GM18858 (cell line): ENCODE measurements at regions not wholly inside any gene's neighbourhood (a gene's known extent, or its start where the extent isn't known, plus 50 kb on each side); places are given as distances from the start of the nearest gene placed in this dataset.

Experiments used
- ATAC-seq: cut with Tn5 transposase; IDR thresholded peaks from one replicate; pipeline ENCODE4 v1.9.1; 2021; ENCODE audit not compliant: unreplicated experiment

GRCh38 chr11:112795911-112796649, 165.1 kb upstream of the NCAM1 start:
- no peak for ATAC-seq

- ATAC-seq = no peak
Observed at GRCh38 chr11:112797092-112797491, 164.1 kb upstream of the NCAM1 start.

DNA sequence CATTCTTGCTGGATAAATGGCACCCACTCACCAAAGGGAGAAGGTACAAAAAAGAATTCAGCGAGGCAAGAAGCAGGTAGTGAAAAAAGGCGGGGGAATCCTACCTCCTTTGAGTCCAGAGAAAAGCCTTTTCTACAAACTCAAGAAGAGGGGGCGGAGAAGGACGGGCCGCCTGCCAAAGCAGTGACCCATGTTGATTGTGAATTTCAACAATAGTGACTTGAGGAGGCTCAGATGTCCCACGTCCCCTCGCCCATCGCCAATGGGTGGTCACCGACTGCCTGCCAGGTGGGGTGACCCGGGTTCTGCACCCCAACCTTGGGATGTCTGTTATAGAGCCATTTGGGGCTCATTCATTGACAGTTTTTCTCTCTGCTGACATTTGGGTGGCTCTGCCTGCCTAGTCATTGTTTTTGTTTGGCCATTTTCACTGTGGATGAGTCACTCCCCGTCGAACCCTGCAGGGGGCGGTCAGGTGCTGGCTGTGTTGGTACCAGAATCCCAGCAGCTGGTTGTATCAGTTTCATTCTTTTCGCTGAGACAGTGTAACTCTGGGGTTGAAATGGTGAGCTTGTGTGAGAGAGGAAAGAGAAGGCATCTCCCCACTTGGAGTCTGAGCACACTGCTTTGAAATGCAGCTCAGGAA, 163.4 kb upstream of the NCAM1 start:
- no peak for ATAC-seq

GRCh38 chr11:112801025-112801816, 160.0 kb upstream of the NCAM1 start:
- no peak for ATAC-seq

GRCh38 chr11:112801817-112802088, 159.5 kb upstream of the NCAM1 start:
- ATAC-seq = no peak

- ATAC-seq = no peak
Observed at GRCh38 chr11:112805658-112806057, 155.6 kb upstream of the NCAM1 start.

GRCh38 chr11:112806256-112806655, 155.0 kb upstream of the NCAM1 start:
- ATAC-seq = no peak

DNA sequence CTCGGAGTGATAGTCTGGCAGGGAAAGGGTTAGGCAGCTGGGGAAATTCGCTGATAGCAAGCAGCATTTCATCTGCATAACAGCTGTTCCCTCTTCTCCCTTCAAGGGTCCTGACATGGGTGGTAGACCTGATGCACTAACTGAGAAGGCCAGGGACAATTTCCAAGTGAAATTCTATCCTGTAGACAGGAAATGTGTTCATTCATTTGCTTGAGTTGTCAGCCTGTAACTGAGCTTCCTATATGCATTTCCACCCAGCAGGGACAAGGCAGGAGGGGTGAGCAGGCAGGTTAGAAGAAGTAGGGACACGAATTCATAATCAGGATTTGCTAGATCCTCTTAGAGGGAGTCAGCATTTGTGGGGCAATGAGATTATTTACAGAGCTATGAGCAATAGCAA, 154.3 kb upstream of the NCAM1 start:
- ATAC-seq = no peak

GRCh38 chr11:112809429-112809828, 151.8 kb upstream of the NCAM1 start:
- ATAC-seq = no peak

DNA sequence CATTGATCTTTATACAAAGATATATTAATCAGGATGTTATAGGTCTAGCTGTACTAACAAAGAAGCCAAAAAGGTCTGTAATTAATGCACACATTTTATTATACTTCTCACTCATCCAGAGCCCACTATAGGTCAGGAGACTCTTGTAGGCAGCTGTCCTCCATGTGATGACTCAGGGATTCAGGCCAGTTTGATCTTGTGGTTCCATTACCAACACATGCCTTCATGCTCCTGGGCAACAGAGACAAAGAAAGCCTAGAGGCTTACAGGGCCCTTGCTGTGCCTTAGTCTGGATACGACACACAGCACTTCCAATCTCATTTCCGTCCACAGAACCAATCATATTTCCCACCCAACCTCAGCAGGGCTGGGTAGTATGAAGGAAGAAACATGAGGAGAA, 150.3 kb upstream of the NCAM1 start:
- no peak for ATAC-seq

GRCh38 chr11:112811783-112812182, 149.4 kb upstream of the NCAM1 start:
- no peak for ATAC-seq

DNA sequence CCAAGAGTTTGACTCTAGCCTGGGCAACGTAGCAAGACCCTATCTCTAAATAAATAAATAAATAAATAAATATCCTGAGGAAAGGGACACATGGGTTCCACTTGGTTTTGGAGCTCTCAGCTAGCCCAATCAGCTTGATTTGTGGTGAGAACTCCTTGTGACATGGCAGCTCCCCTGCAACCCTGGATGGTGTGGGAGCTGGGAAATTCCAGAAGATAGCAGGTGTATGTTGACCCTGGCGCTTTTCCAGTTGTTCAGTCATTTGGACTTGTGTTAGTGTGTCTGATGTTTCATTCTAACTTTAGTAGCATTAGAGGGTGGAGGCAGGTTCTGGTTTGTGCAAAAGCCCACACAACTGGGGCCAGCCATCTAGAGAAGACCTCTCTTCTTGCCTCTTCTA, 148.5 kb upstream of the NCAM1 start:
- no peak for ATAC-seq

DNA sequence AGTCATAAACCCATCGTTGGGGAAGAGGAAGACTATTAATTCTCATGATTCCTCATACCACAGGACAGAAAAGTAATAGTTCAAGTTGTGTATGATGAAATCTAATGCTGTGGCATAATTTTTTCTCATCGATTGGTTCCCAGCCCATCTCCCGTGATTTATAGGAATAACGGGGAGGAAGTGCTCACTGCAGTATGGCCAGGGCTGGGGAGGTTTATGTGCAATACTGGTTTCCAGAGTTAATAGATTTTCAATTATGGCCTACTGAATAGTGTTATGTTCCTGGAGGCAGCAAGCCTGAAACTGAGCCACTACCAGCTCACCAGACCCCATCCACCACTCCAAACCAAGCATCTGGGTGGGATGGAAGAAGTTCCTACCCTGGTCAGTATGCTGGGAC, 147.1 kb upstream of the NCAM1 start:
- ATAC-seq = no peak

DNA sequence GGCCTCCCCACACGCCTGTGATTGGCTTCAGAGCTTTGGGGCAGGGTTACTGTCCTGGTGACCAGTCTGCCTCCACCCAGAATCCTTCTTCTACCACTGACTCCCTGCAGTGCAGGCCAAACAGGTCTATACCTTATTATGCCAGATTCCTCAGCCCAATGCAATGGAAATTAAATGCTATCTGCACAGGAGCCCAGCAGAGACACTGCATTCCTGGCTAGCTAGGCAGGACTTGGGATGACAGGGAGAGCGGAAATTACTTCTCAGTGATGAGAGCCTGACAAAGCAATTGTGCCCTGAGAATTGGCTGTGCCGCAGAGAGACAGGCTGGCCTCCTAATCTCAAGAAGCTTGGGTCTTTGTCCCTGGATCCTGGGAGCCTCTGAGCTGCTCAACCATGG, 143.8 kb upstream of the NCAM1 start:
- no peak for ATAC-seq

DNA sequence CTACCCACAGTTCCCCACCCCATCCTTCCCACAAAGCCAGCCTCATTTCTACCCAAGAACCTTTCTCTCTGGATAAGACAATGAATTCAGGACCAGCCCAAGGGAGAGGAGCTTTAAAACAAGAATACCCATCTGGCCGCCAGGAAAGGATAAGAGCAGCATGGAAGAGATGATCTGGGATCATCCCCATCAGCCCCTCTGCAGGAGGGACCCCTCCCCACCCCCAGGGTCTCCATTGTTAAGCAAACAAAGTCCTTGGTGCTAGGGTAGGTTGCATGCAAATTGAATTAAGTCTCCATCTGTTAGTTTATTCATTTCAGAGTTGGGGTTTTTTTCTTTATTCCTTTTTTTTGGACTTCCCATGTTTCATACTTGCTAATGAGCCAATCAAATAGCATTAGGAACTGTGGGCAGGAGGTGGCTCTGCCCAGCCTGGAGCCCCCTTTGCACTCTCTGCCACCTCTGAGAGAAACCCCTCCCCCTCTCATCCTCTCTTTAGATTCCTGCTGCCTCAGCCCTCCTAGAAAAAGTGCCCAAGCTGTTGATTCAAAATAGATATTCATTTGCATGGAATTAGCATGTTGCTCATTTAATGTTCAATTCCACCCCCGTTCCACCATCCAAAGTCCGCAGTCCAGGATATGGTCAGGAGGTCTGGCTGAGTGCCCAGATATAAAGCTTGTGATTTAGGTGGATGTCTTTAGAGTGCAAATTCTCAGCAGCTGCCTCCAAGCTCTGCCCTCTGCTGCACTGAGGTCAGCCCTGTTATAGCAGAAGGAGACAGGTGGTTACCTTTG, 138.5 kb upstream of the NCAM1 start:
- no peak for ATAC-seq

GRCh38 chr11:112826026-112826425, 135.2 kb upstream of the NCAM1 start:
- ATAC-seq = no peak

DNA sequence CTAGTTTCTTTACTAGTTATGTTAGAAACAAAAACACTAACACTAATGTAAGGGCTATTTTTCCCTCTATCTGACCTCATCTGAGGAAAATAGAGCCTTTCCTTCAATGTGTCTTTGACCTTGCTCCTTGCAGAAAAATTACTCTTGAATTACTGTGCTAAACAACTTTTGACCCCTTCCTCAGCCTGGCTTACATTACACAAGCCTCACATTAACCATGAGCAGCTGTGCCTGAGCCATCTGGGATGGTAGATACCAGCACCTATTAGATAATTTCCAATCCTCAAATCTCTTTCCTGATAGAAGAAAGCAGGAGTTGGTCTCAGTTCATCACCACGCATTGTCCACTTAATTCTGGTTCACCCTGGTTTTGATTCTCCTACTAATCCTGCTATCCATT, 134.4 kb upstream of the NCAM1 start:
- ATAC-seq = no peak

- no peak for ATAC-seq
Observed at GRCh38 chr11:112828421-112828820, 132.8 kb upstream of the NCAM1 start.

DNA sequence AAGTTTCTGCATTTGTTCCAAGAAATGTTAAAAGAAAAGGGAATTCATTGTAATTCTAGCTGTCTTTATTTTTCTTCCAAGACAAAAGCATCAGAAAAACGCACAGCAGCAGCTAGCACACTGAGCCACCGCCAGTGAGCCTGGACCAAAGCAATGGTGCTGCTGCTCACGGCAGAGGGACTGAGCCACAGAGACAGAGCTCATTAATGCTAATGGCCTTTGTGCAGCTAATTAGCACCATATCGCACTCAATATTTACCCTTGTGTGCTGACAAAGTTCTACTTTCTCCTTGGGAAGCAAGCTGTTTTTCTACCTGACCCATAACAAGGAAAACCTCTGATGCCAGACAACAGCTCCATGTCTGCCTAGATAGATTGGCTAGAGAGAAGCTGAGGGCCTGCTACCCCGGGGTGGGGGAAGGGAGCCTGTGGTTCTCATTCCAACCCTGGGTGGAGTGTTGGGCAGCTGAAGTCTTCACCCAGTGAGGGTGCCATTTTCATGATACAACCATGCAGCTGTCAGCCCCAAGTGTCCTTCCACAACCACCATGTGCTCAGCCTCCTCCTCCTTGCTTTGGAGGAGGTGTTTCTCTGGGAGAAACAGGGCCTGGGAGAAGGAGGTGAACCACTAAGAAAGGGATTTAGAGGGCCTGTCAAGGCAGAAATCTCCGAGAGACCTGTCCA, 131.1 kb upstream of the NCAM1 start:
- no peak for ATAC-seq

- ATAC-seq = no peak
Observed at GRCh38 chr11:112831041-112831440, 130.2 kb upstream of the NCAM1 start.
